ENCODE measurements at regions not wholly inside any gene's neighbourhood (a gene's known extent, or its start where the extent isn't known, plus 50 kb on each side); places are given as distances from the start of the nearest gene placed in this dataset.

DNA sequence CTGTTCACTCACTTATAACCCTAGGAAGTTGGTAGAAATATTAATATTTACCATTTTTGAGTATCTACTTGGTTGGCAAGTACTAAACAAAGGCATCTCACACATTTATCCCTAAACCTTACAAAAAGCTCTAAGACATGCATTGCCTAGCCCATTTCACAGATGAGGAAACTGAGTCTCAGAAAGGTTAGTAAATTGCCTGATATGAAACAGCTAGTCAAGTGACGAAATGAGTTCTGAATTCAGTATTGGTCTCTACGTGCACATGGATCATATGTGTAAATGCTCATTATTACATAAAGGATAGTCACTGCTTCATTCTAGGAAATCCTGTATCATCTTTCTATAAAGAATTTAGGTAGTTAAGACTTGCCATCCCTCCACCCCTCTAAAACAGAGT, 105.1 kb downstream of the BARHL2 start:
- in situ Hi-C loops (cut with MboI; ENCODE audit: low sequenced_read_pairs, unreplicated experiment): no loop called here
- TF ChIP-seq CTCF (IDR thresholded peaks at IDR 0.05; ENCODE audit: borderline replicate concordance, control extremely low read depth, extremely low read depth, insufficient read depth, missing control alignments): no peak
- DNase-seq (ENCODE audit: low spot score): no peak

DNA sequence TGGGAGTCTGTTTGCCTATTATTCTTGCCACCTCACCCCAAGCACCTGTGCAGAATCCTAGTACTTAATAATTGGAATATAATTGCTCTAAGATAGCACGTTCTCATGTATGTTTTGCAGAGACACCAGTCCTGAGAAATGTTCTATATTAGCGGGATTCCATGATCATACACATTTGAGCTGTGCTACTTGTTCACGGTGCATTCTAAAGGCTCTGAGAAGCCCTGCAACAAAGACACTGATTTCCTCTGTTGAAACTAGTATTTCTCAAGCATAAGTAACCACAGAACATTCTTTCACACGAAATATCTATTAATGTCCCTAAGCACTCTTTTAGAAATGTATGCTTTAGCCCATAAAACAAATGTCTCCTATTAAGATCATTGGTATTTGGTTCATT, 109.4 kb downstream of the BARHL2 start:
- no peak for DNase-seq (ENCODE audit: low spot score)
- no peak for TF ChIP-seq CTCF (IDR thresholded peaks at IDR 0.05; ENCODE audit: borderline replicate concordance, control extremely low read depth, extremely low read depth, insufficient read depth, missing control alignments)
- in situ Hi-C loops (cut with MboI; ENCODE audit: low sequenced_read_pairs, unreplicated experiment): no loop called here

DNA sequence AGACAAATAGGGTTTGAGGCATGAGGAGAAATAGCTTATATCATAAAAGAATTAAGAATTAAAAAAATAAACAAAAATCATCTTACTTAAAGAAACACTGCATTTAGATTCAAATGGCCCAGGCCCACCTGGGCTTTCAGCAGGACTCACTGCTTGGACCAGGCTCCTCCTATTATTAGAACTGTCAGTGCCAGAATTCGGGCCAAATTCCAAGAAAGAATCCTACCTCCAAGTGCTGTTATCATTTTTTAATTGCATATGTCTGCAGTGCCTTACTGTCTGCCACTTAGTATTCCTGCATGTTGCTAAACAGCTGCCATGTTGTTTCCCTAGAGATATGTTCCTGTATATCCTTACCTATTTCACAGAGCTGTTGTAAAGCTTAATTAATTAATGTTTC, 112.0 kb downstream of the BARHL2 start:
- in situ Hi-C loops (cut with MboI; ENCODE audit: low sequenced_read_pairs, unreplicated experiment): no loop called here
- TF ChIP-seq CTCF (IDR thresholded peaks at IDR 0.05; ENCODE audit: borderline replicate concordance, control extremely low read depth, extremely low read depth, insufficient read depth, missing control alignments): no peak
- DNase-seq (ENCODE audit: low spot score): no peak

GRCh38 chr1:90593312-90593711, 123.8 kb downstream of the BARHL2 start:
- no peak for DNase-seq (ENCODE audit: low spot score)
- no peak for TF ChIP-seq CTCF (IDR thresholded peaks at IDR 0.05; ENCODE audit: borderline replicate concordance, control extremely low read depth, extremely low read depth, insufficient read depth, missing control alignments)
- in situ Hi-C loops (cut with MboI; ENCODE audit: low sequenced_read_pairs, unreplicated experiment): no loop called here

DNA sequence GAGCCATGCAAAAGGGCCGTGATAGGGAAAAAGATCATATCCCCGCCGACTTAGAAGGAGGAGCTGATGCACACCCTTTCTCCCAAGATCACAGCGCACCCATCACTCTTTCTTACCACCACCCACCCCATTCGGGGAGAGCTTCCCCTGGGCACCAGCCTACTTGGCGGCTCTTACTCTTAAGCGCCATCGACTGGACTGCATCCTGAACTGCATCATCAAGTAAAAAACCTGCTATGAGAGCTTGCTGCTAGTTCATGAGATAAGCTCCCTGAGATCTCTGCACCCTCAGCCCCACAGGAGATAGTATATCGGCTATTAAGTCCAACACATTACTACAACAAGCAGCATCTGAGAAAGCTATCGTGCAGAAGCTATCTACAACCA, 125.1 kb downstream of the BARHL2 start:
- no peak for TF ChIP-seq CTCF (IDR thresholded peaks at IDR 0.05; ENCODE audit: borderline replicate concordance, control extremely low read depth, extremely low read depth, insufficient read depth, missing control alignments)
- no peak for DNase-seq (ENCODE audit: low spot score)
- in situ Hi-C loops (cut with MboI; ENCODE audit: low sequenced_read_pairs, unreplicated experiment): no loop called here

DNA sequence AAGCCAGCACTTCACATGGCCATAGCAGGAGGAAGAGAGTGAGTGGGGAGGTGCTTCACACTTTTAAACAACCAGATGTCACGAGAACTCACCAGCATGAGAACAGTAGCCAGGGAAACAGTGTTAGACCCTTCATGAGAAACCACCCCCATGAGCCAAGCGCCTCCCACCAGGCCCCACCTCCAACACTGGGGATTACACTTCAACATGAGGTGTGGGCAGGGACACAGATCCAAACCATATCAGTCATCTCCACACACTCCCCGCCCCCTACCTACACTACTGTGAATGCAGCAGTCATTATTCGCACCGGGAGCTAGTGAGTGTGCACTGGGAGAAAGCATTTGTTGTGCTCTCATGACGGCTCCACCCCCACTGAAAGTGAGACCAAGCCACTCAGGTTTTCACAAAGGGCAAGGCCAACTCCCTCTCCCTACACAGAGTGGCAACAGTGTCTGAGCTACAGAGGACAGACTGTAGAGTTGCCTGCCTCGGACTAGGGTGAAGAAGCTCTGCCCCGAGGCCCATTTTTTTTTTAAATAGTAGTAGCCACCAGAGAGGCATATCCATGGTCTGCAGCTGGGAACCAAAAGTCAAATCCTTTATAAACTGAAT, 125.6 kb downstream of the BARHL2 start:
- no peak for DNase-seq (ENCODE audit: low spot score)
- in situ Hi-C loops (cut with MboI; ENCODE audit: low sequenced_read_pairs, unreplicated experiment): no loop called here
- no peak for TF ChIP-seq CTCF (IDR thresholded peaks at IDR 0.05; ENCODE audit: borderline replicate concordance, control extremely low read depth, extremely low read depth, insufficient read depth, missing control alignments)

- no peak for DNase-seq (ENCODE audit: low spot score)
These were observed 136.9 kb downstream of the BARHL2 start for GRCh38 chr1:90580176-90580575.

More at GRCh38 chr1:90580176-90580575, 136.9 kb downstream of the BARHL2 start:
- no peak for TF ChIP-seq CTCF (IDR thresholded peaks at IDR 0.05; ENCODE audit: borderline replicate concordance, control extremely low read depth, extremely low read depth, insufficient read depth, missing control alignments)
- in situ Hi-C loops (cut with MboI; ENCODE audit: low sequenced_read_pairs, unreplicated experiment): no loop called here

Measured in GM13976 (cell line).